H1 (cell line): ENCODE measurements at regions not wholly inside any gene's neighbourhood (a gene's known extent, or its start where the extent isn't known, plus 50 kb on each side); places are given as distances from the start of the nearest gene placed in this dataset.
A peak's percentile ranks its signal among the peaks of the same experiment; 100 is the strongest.

ENCODE experiments used
- CTCF ChIA-PET: fragments of 300-600 bp; sonication (Branson Sonifier 250); formaldehyde crosslinking; loops from one replicate; lab custom pipeline; 2021; ENCODE audit not compliant: partially characterized antibody; lab: Charles Lee
- POLR2A ChIA-PET: fragments of 300-600 bp; sonication (Branson Sonifier 250); formaldehyde crosslinking; loops from one replicate; lab custom pipeline; 2021; ENCODE audit warnings: inconsistent platforms; ENCODE audit not compliant: partially characterized antibody; lab: Charles Lee
- DNase-seq, 2 experiments: peaks; one replicate each; pipeline versions ENCODE4 v3.0.0 to v3.0.0-alpha.2; 2010 to 2022; ENCODE audit warnings: low spot score in 2 of 2, low read depth in 1 of 2, mixed read lengths in 1 of 2
- FAIRE-seq: peaks from 2 replicates; lab custom pipeline; 2011; peaks lifted over from hg19 to GRCh38; lab: Jason Lieb, UNC
- H2AFZ ChIP-seq: 2 replicates; pipeline ENCODE4 v1.8.1; 2012; ENCODE audit warnings: low read length, inconsistent platforms
- H2AK5ac ChIP-seq: 2 replicates; pipeline ENCODE4 v1.6.1; 2013; ENCODE audit warnings: low read depth, low read length
- H2BK120ac ChIP-seq: replicated peaks from 2 replicates; pipeline ENCODE3; 2013; ENCODE audit warnings: low read depth, low read length, inconsistent platforms
- H2BK12ac ChIP-seq: 2 replicates; pipeline ENCODE4 v1.6.1; 2013; ENCODE audit warnings: low read depth, low read length
- H2BK15ac ChIP-seq: 2 replicates; pipeline ENCODE4 v1.6.1; 2013; ENCODE audit warnings: low read length
- H2BK20ac ChIP-seq: 2 replicates; pipeline ENCODE4 v1.6.1; 2013; ENCODE audit warnings: low read length
- H2BK5ac ChIP-seq: 2 replicates; pipeline ENCODE4 v1.6.1; 2013; ENCODE audit warnings: low read depth, low read length
- H3K14ac ChIP-seq: 2 replicates; pipeline ENCODE4 v1.6.1; 2013; ENCODE audit warnings: inconsistent platforms; ENCODE audit not compliant: insufficient read length
- H3K18ac ChIP-seq: 2 replicates; pipeline ENCODE4 v1.6.1; 2013; ENCODE audit warnings: low read length; ENCODE audit errors: extremely low read depth
- H3K23ac ChIP-seq: 2 replicates; pipeline ENCODE4 v1.6.1; 2013; ENCODE audit warnings: inconsistent platforms; ENCODE audit not compliant: insufficient read length
- H3K23me2 ChIP-seq: 2 replicates; pipeline ENCODE4 v1.6.1; 2013; ENCODE audit warnings: low read depth, low read length
- H3K27ac ChIP-seq: 2 replicates; pipeline ENCODE4 v1.6.1; 2011; ENCODE audit warnings: low read depth, low read length, inconsistent platforms
- H3K27me3 ChIP-seq, 4 experiments: replicated peaks in 1 of 4; 1 replicate in 1 of 4; 2 replicates in 3 of 4; pipeline versions ENCODE4 v1.6.1 to v1.8.1; 2011 to 2013; ENCODE audit warnings: low read length in 3 of 4, mild to moderate bottlenecking in 3 of 4, inconsistent platforms in 2 of 4, mixed read lengths in 2 of 4, moderate library complexity in 1 of 4; ENCODE audit not compliant: control insufficient read depth in 3 of 4, insufficient read depth in 3 of 4; ENCODE audit errors: extremely low read depth in 1 of 4
- H3K36me3 ChIP-seq, 4 experiments: 2 replicates each; pipeline versions ENCODE4 v1.6.1 to v1.8.1; 2011 to 2013; ENCODE audit warnings: mild to moderate bottlenecking in 4 of 4, low read length in 3 of 4, moderate library complexity in 2 of 4, control low read depth in 1 of 4, inconsistent platforms in 1 of 4; ENCODE audit not compliant: insufficient read depth in 4 of 4, control insufficient read depth in 2 of 4
- H3K4ac ChIP-seq: replicated peaks from 2 replicates; pipeline ENCODE3; 2013; ENCODE audit warnings: low read length, low read depth, mixed read lengths, inconsistent platforms; ENCODE audit not compliant: insufficient read length
- H3K4me1 ChIP-seq, 4 experiments: replicated peaks in 1 of 4; 1 replicate in 1 of 4; 2 replicates in 3 of 4; pipeline versions ENCODE4 v1.6.1 to v1.8.1; 2011 to 2013; ENCODE audit warnings: low read length in 3 of 4, inconsistent platforms in 2 of 4, mixed read lengths in 1 of 4; ENCODE audit not compliant: insufficient read depth in 4 of 4, control insufficient read depth in 3 of 4
- H3K4me2 ChIP-seq, 2 experiments: 2 replicates each; pipeline versions ENCODE4 v1.6.1 to v1.8.1; 2011 to 2013; ENCODE audit warnings: low read depth in 2 of 2, low read length in 2 of 2, control low read depth in 1 of 2, inconsistent platforms in 1 of 2, mild to moderate bottlenecking in 1 of 2; ENCODE audit not compliant: insufficient read depth in 1 of 2
- H3K4me3 ChIP-seq, 4 experiments: fragments of 200-600, 300-600 bp in 1 of 4; sonication (generic), shearing (Covaris generic), sonication (Bioruptor Twin) in 1 of 4; 2 replicates each; pipeline versions ENCODE4 v1.5.1 to v1.8.1; 2011 to 2016; ENCODE audit warnings: low read length in 4 of 4, low read depth in 3 of 4, control low read depth in 2 of 4, inconsistent platforms in 2 of 4, mild to moderate bottlenecking in 2 of 4, mixed read lengths in 1 of 4, moderate library complexity in 1 of 4; ENCODE audit not compliant: insufficient read depth in 2 of 4; ENCODE audit errors: extremely low read depth in 1 of 4
- H3K56ac ChIP-seq: replicated peaks from 2 replicates; pipeline ENCODE3; 2013; ENCODE audit warnings: low read depth, mild to moderate bottlenecking, mixed read lengths, low read length, inconsistent platforms; ENCODE audit not compliant: insufficient read length
- H3K79me1 ChIP-seq: 2 replicates; pipeline ENCODE4 v1.6.1; 2013; ENCODE audit warnings: low read depth, low read length, control low read depth
- H3K79me2 ChIP-seq, 2 experiments: 2 replicates each; pipeline versions ENCODE4 v1.6.1 to v1.8.1; 2012 to 2013; ENCODE audit warnings: low read length in 2 of 2, mild to moderate bottlenecking in 2 of 2, inconsistent platforms in 1 of 2; ENCODE audit not compliant: insufficient read depth in 2 of 2, control insufficient read depth in 1 of 2
- H3K9ac ChIP-seq, 4 experiments: replicated peaks in 1 of 4; 1 replicate in 1 of 4; 2 replicates in 3 of 4; pipeline versions ENCODE4 v1.6.1 to v1.8.1; 2011 to 2013; ENCODE audit warnings: low read depth in 3 of 4, low read length in 3 of 4, control low read depth in 2 of 4, mild to moderate bottlenecking in 2 of 4, moderate library complexity in 2 of 4, inconsistent platforms in 1 of 4; ENCODE audit errors: extremely low read depth in 1 of 4
- H3K9me3 ChIP-seq, 2 experiments: 2 replicates each; pipeline versions ENCODE4 v1.6.1 to v1.8.1; 2012 to 2013; ENCODE audit warnings: mild to moderate bottlenecking in 2 of 2, moderate library complexity in 2 of 2, control low read depth in 1 of 2, inconsistent platforms in 1 of 2, low read depth in 1 of 2, low read length in 1 of 2, mixed read lengths in 1 of 2; ENCODE audit not compliant: insufficient read depth in 2 of 2
- H4K20me1 ChIP-seq, 2 experiments: replicated peaks in 1 of 2; 2 replicates each; pipeline versions ENCODE3 to v1.8.1; 2011 to 2013; ENCODE audit warnings: inconsistent platforms in 2 of 2, low read length in 2 of 2, mild to moderate bottlenecking in 1 of 2; ENCODE audit not compliant: insufficient read depth in 2 of 2, control insufficient read depth in 1 of 2
- H4K5ac ChIP-seq: 2 replicates; pipeline ENCODE4 v1.6.1; 2013; ENCODE audit warnings: low read length, low read depth, mixed read lengths, inconsistent platforms; ENCODE audit not compliant: insufficient read length
- H4K8ac ChIP-seq: 2 replicates; pipeline ENCODE4 v1.8.0; 2013; ENCODE audit warnings: mild to moderate bottlenecking, moderate library complexity, low read length, inconsistent platforms; ENCODE audit not compliant: insufficient read depth; ENCODE audit errors: extremely low read depth
- H4K91ac ChIP-seq: replicated peaks from 2 replicates; pipeline ENCODE3; 2013; ENCODE audit warnings: low read length, mixed read lengths, inconsistent platforms; ENCODE audit not compliant: insufficient read length
- CEBPB ChIP-seq: IDR thresholded peaks from 2 replicates; pipeline ENCODE4 v1.6.1; 2012; ENCODE audit warnings: low read depth, low read length
- TEAD4 ChIP-seq: IDR thresholded peaks from 2 replicates; pipeline ENCODE4 v1.6.1; 2012; ENCODE audit warnings: low read depth, low read length, inconsistent platforms, mixed read lengths
- ZNF274 ChIP-seq: IDR thresholded peaks from 2 replicates; pipeline ENCODE4 v1.7.0; 2012; ENCODE audit warnings: low read length, borderline replicate concordance; ENCODE audit errors: extremely low read depth

- H2BK120ac ChIP-seq: no peak overlapping the region
- H4K91ac ChIP-seq: no peak overlapping the region
- ChIA-PET POLR2A (no interaction called here), CTCF (interaction anchor here (0.9 to 1.5 kb wide), 2 partner anchors 10 to 286 kb away, joined by 3 read pairs; no protein-coding TSS in a partner anchor)
- no peak overlapping the region for H3K9ac ChIP-seq
- no peak overlapping the region for H2AK5ac ChIP-seq
- no peak overlapping the region for H3K4me3 ChIP-seq
- FAIRE-seq (no peak), DNase-seq (no peak)
- H3K27me3 ChIP-seq: no peaks in the 10 kb centered on the region
- H4K8ac ChIP-seq: no peak overlapping the region
- no peak overlapping the region for H3K4ac ChIP-seq
- no peak overlapping the region for H2AFZ ChIP-seq
- no peaks in the 10 kb centered on the region for H4K20me1 ChIP-seq
- no peak overlapping the region for H3K23ac ChIP-seq
- H4K5ac ChIP-seq: no peak overlapping the region
- no peak overlapping the region for H3K14ac ChIP-seq
- H3K79me1 ChIP-seq: no peaks in the 10 kb centered on the region
- H2BK5ac ChIP-seq: no peak overlapping the region
- H2BK20ac ChIP-seq: no peak overlapping the region
- no peak overlapping the region for H3K56ac ChIP-seq
- no peaks in the 10 kb centered on the region for H3K79me2 ChIP-seq
- H3K18ac ChIP-seq: no peak overlapping the region
- no peak overlapping the region for H3K4me2 ChIP-seq
- no peak overlapping the region for H3K27ac ChIP-seq
- H3K23me2 ChIP-seq: no peaks in the 10 kb centered on the region
- H2BK12ac ChIP-seq: no peak overlapping the region
- peaks cover 10 to 17% of the 10 kb centered on the region in 2 experiments; a peak in 2 of 4 replicates for H3K9me3 ChIP-seq
- no peak overlapping the region for H2BK15ac ChIP-seq
- no peaks in the 10 kb centered on the region for H3K4me1 ChIP-seq
- H3K36me3 ChIP-seq: peaks cover 0 to 6% (median 0%) of the 10 kb centered on the region in 4 experiments; a peak in 1 of 8 replicates
- TF ChIP-seq ZNF274 (no peak), TEAD4 (peak; percentile 95), CEBPB (peak; percentile 27; the same call in 1 of the 2 replicates)
These were observed 95.4 kb upstream of the USP38 start for GRCh38 chr4:143089291-143089690.
